Endothelial cell of umbilical vein (primary cell): ENCODE measurements at regions not wholly inside any gene's neighbourhood (a gene's known extent, or its start where the extent isn't known, plus 50 kb on each side); places are given as distances from the start of the nearest gene placed in this dataset.

ENCODE experiments used
- BruUV-seq: library from RNA; stranded (reverse); fragments of 400-500 nt; replicated peaks from 2 replicates; lab custom pipeline; 2021; lab: Mats Ljungman, UMichigan
- CTCF ChIA-PET: fragments of 300-600, 350-600 bp; sonication (Branson Sonifier 250); formaldehyde crosslinking; loops from one replicate; lab custom pipeline; 2021; ENCODE audit warnings: antibody characterized with exemption, inconsistent platforms; lab: Charles Lee
- POLR2A ChIA-PET: fragments of 300-600, 350-600 bp; sonication (Branson Sonifier 250); formaldehyde crosslinking; loops from one replicate; lab custom pipeline; 2021; ENCODE audit warnings: antibody characterized with exemption, inconsistent platforms; lab: Charles Lee
- DNase-seq: peaks from one replicate; pipeline ENCODE4 v3.0.0-alpha.2; 2011; ENCODE audit warnings: low read depth, low spot score
- FAIRE-seq: peaks from 2 replicates; lab custom pipeline; 2011; peaks lifted over from hg19 to GRCh38; lab: Jason Lieb, UNC
- H2AFZ ChIP-seq: 2 replicates; pipeline ENCODE4 v1.6.0; 2012; ENCODE audit warnings: low read depth, low read length, control low read depth, inconsistent platforms
- H3K27ac ChIP-seq: 2 replicates; pipeline ENCODE4 v1.5.1; 2011; ENCODE audit warnings: low read depth, mild to moderate bottlenecking, control low read depth, low read length, moderate library complexity; ENCODE audit not compliant: insufficient read depth
- H3K27me3 ChIP-seq, 2 experiments: 2 replicates each; pipeline versions ENCODE4 v1.6.0 to v1.6.1; 2011; ENCODE audit warnings: low read length in 2 of 2, mixed read lengths in 1 of 2; ENCODE audit not compliant: control insufficient read depth in 2 of 2, insufficient read depth in 2 of 2
- H3K36me3 ChIP-seq, 2 experiments: 2 replicates in 1 of 2; 3 replicates in 1 of 2; pipeline ENCODE4 v1.5.1; 2011; ENCODE audit warnings: low read length in 2 of 2, mild to moderate bottlenecking in 1 of 2, moderate library complexity in 1 of 2; ENCODE audit not compliant: control insufficient read depth in 2 of 2, insufficient read depth in 2 of 2; ENCODE audit errors: extremely low read depth in 1 of 2
- H3K4me1 ChIP-seq: 3 replicates; pipeline ENCODE4 v1.5.1; 2011; ENCODE audit warnings: mild to moderate bottlenecking, low read length; ENCODE audit not compliant: control insufficient read depth, insufficient read depth; ENCODE audit errors: extremely low read depth
- H3K4me2 ChIP-seq: 2 replicates; pipeline ENCODE4 v1.6.1; 2011; ENCODE audit warnings: low read length, control low read depth, mixed read lengths; ENCODE audit not compliant: insufficient read depth
- H3K4me3 ChIP-seq, 3 experiments: fragments of 200-600 bp in 1 of 3; sonication (generic), shearing (Covaris generic) in 1 of 3; replicated peaks in 1 of 3; 2 replicates each; pipeline ENCODE4 v1.5.1; 2011 to 2016; ENCODE audit warnings: control low read depth in 3 of 3, low read length in 3 of 3, mild to moderate bottlenecking in 2 of 3, inconsistent platforms in 1 of 3, low read depth in 1 of 3, moderate library complexity in 1 of 3; ENCODE audit not compliant: insufficient read depth in 1 of 3
- H3K79me2 ChIP-seq: 2 replicates; pipeline ENCODE4 v1.6.0; 2012; ENCODE audit warnings: low read length, inconsistent platforms; ENCODE audit not compliant: control insufficient read depth, insufficient read depth
- H3K9ac ChIP-seq: replicated peaks from 2 replicates; pipeline ENCODE3; 2011; ENCODE audit warnings: low read length, control low read depth; ENCODE audit not compliant: insufficient read depth; ENCODE audit errors: extremely low read depth
- H3K9me1 ChIP-seq: replicated peaks from 3 replicates; pipeline ENCODE4 v1.6.0; 2011; ENCODE audit warnings: mild to moderate bottlenecking, low read length; ENCODE audit not compliant: control insufficient read depth, insufficient read depth; ENCODE audit errors: extremely low read depth
- H3K9me3 ChIP-seq: replicated peaks from 2 replicates; pipeline ENCODE4 v1.5.1; 2012; ENCODE audit warnings: low read length, inconsistent platforms; ENCODE audit not compliant: control insufficient read depth, insufficient read depth
- H4K20me1 ChIP-seq: replicated peaks from 2 replicates; pipeline ENCODE3; 2011; ENCODE audit warnings: mild to moderate bottlenecking, low read length; ENCODE audit not compliant: control insufficient read depth, insufficient read depth; ENCODE audit errors: extremely low read depth
- CTCF ChIP-seq, 2 donors: IDR thresholded peaks; 1 replicate in 1 of 2; 2 replicates in 1 of 2; pipeline ENCODE4 v1.5.1; 2011; ENCODE audit warnings: low read length in 2 of 2, mild to moderate bottlenecking in 2 of 2, moderate library complexity in 2 of 2, control low read depth in 1 of 2, inconsistent platforms in 1 of 2, low read depth in 1 of 2; ENCODE audit not compliant: insufficient read depth in 1 of 2; ENCODE audit errors: extremely low read depth in 1 of 2
- EZH2 ChIP-seq: IDR thresholded peaks from 2 replicates; pipeline ENCODE4 v1.6.1; 2012; ENCODE audit warnings: borderline replicate concordance, low read depth, mild to moderate bottlenecking, moderate library complexity, low read length, inconsistent platforms; ENCODE audit not compliant: severe bottlenecking
- FOS ChIP-seq: IDR thresholded peaks from 2 replicates; pipeline ENCODE4 v1.6.1; 2011; ENCODE audit warnings: mild to moderate bottlenecking, low read length, moderate library complexity, borderline replicate concordance; ENCODE audit not compliant: insufficient read depth
- GATA2 ChIP-seq: IDR thresholded peaks from 2 replicates; pipeline ENCODE4 v1.7.0; 2011; ENCODE audit warnings: low read depth, mild to moderate bottlenecking, moderate library complexity, mixed read lengths, low read length; ENCODE audit not compliant: insufficient read length, insufficient read depth
- JUN ChIP-seq: IDR thresholded peaks from 2 replicates; pipeline ENCODE4 v1.6.1; 2011; ENCODE audit warnings: borderline replicate concordance, low read depth; ENCODE audit not compliant: insufficient read length, insufficient read depth
- MAX ChIP-seq: IDR thresholded peaks from 2 replicates; pipeline ENCODE4 v1.6.1; 2011; ENCODE audit not compliant: insufficient read depth, insufficient read length
- MYC ChIP-seq: IDR thresholded peaks from one replicate; pipeline ENCODE4 v1.6.1; 2011; ENCODE audit warnings: mild to moderate bottlenecking, low read depth, low read length
- POLR2A ChIP-seq: IDR thresholded peaks from 2 replicates; pipeline ENCODE4 v1.6.1; 2012; ENCODE audit warnings: low read depth, mild to moderate bottlenecking, control low read depth, low read length
- POLR2AphosphoS5 ChIP-seq: IDR thresholded peaks from 2 replicates; pipeline ENCODE4 v1.6.1; 2012; ENCODE audit warnings: low read depth, mild to moderate bottlenecking, control low read depth, low read length, moderate library complexity; ENCODE audit not compliant: insufficient read depth
- dilution Hi-C: fragments of 300-500 bp; cut with MboI; formaldehyde crosslinking; loops from one replicate; pipeline ENCODE4 v1.15.0; 2019; ENCODE audit warnings: low sequenced_read_pairs; ENCODE audit not compliant: extremely low pct_ligation_motif_present
- intact Hi-C: fragments of 100-400 bp; cut with micrococcal nuclease; formaldehyde crosslinking; loops from one replicate; pipeline ENCODE4 v1.10.0; 2022

- no peak for FAIRE-seq
Measured at GRCh38 chr4:180706766-180707165, 1536.4 kb upstream of the TENM3 start.

More at GRCh38 chr4:180706766-180707165, 1536.4 kb upstream of the TENM3 start:
- intact Hi-C loops = no loop called here
- BruUV-seq = no TSS peak
- TF ChIP-seq FOS = no peak
- TF ChIP-seq POLR2A = no peak
- TF ChIP-seq EZH2 = no peak
- TF ChIP-seq MAX = no peak
- TF ChIP-seq POLR2AphosphoS5 = no peak
- no peak for TF ChIP-seq GATA2
- no peak for TF ChIP-seq JUN
- TF ChIP-seq MYC = no peak
- TF ChIP-seq CTCF (IDR thresholded peaks at IDR 0.05; ENCODE audit: extremely low read depth in 1 of 2, insufficient read depth in 1 of 2, low read depth in 1 of 2, low read length in 2 of 2) = no peak
- Histone ChIP-seq H3K9me3 (peaks cover 2% of the 10 kb centered on the region), H3K4me2 (no peak overlapping the region), H3K27ac (no peak overlapping the region), H3K36me3 (no peaks in the 10 kb centered on the region), H3K4me1 (no peaks in the 10 kb centered on the region), H3K4me3 (no peak overlapping the region), H2AFZ (no peak overlapping the region), H3K9ac (no peak overlapping the region), H3K79me2 (no peaks in the 10 kb centered on the region), H3K27me3 (no peaks in the 10 kb centered on the region), H4K20me1 (no peaks in the 10 kb centered on the region), H3K9me1 (no peaks in the 10 kb centered on the region)
- dilution Hi-C loops = no loop called here
- POLR2A ChIA-PET = no interaction called here
- no peak for DNase-seq
- CTCF ChIA-PET = no interaction called here
